Progenitor cell of endocrine pancreas (in vitro differentiated cells): ENCODE measurements at regions not wholly inside any gene's neighbourhood (a gene's known extent, or its start where the extent isn't known, plus 50 kb on each side); places are given as distances from the start of the nearest gene placed in this dataset.

ENCODE experiments used
- DNase-seq: peaks from one replicate; pipeline ENCODE4 v3.0.0; 2021; ENCODE audit warnings: low spot score; ENCODE audit not compliant: unreplicated experiment
- H3K27ac Mint-ChIP-seq: 2 replicates; pipeline ENCODE4 v1.8.0; 2021; ENCODE audit warnings: mild to moderate bottlenecking, moderate library complexity, mixed read lengths
- H3K27me3 Mint-ChIP-seq: 2 replicates; pipeline ENCODE4 v1.8.0; 2021; ENCODE audit warnings: mixed read lengths
- H3K36me3 Mint-ChIP-seq: 2 replicates; pipeline ENCODE4 v1.8.0; 2022; ENCODE audit warnings: mixed read lengths; ENCODE audit not compliant: insufficient read depth
- H3K4me1 Mint-ChIP-seq: 2 replicates; pipeline ENCODE4 v1.8.0; 2021; ENCODE audit warnings: low read depth, mixed read lengths
- H3K4me3 Mint-ChIP-seq: 2 replicates; pipeline ENCODE4 v1.8.0; 2021; ENCODE audit warnings: low read depth, mild to moderate bottlenecking, moderate library complexity, mixed read lengths
- H3K9me3 Mint-ChIP-seq: 2 replicates; pipeline ENCODE4 v1.8.0; 2021; ENCODE audit warnings: low read depth, mixed read lengths
- CTCF ChIP-seq: fragments of 200-600 bp; sonication (generic); IDR thresholded peaks from one replicate; pipeline ENCODE4 v1.5.0; 2021; ENCODE audit warnings: antibody characterized with exemption, mild to moderate bottlenecking; ENCODE audit not compliant: unreplicated experiment

GRCh38 chr18:22680944-22681343 is 252.2 kb upstream of the RBBP8 start:
- Mint-ChIP-seq H3K4me1 (peaks cover 2% of the 10 kb centered on the region), H3K36me3 (no peaks in the 10 kb centered on the region), H3K4me3 (no peak overlapping the region), H3K9me3 (peaks cover 2% of the 10 kb centered on the region), H3K27ac (no peak overlapping the region), H3K27me3 (peaks cover 8% of the 10 kb centered on the region)
- TF ChIP-seq CTCF = no peak
- DNase-seq = no peak

GRCh38 chr18:22681908-22682307 is 251.2 kb upstream of the RBBP8 start:
- H3K4me3 Mint-ChIP-seq = no peak overlapping the region
- DNase-seq = no peak
- TF ChIP-seq CTCF = no peak
- no peak overlapping the region for H3K27ac Mint-ChIP-seq
- peaks cover 5% of the 10 kb centered on the region for H3K9me3 Mint-ChIP-seq
- peaks cover 5% of the 10 kb centered on the region for H3K27me3 Mint-ChIP-seq
- peaks cover 2% of the 10 kb centered on the region for H3K4me1 Mint-ChIP-seq
- no peaks in the 10 kb centered on the region for H3K36me3 Mint-ChIP-seq

- peaks cover 2% of the 10 kb centered on the region for H3K36me3 Mint-ChIP-seq
- H3K9me3 Mint-ChIP-seq = peaks cover 10% of the 10 kb centered on the region
These were observed 250.4 kb upstream of the RBBP8 start for GRCh38 chr18:22682720-22683119.

GRCh38 chr18:22683196-22683676 is 249.9 kb upstream of the RBBP8 start:
- Mint-ChIP-seq H3K27ac (peak overlapping the region; percentile 58), H3K9me3 (peaks cover 11% of the 10 kb centered on the region), H3K4me3 (no peak overlapping the region), H3K27me3 (no peaks in the 10 kb centered on the region), H3K36me3 (peaks cover 2% of the 10 kb centered on the region), H3K4me1 (peaks cover 2% of the 10 kb centered on the region)
- TF ChIP-seq CTCF = no peak
- DNase-seq = no peak

More at GRCh38 chr18:22682720-22683119, 250.4 kb upstream of the RBBP8 start:
- H3K27ac Mint-ChIP-seq = no peak overlapping the region
- no peak for DNase-seq
- no peak for TF ChIP-seq CTCF
- H3K27me3 Mint-ChIP-seq = no peaks in the 10 kb centered on the region
- H3K4me3 Mint-ChIP-seq = no peak overlapping the region
- peaks cover 2% of the 10 kb centered on the region for H3K4me1 Mint-ChIP-seq

GRCh38 chr18:22683786-22684185 is 249.3 kb upstream of the RBBP8 start:
- no peak for DNase-seq
- Mint-ChIP-seq H3K4me3 (no peak overlapping the region), H3K9me3 (peaks cover 11% of the 10 kb centered on the region), H3K27me3 (no peaks in the 10 kb centered on the region), H3K4me1 (peaks cover 2% of the 10 kb centered on the region), H3K27ac (peak overlapping the region; percentile 31), H3K36me3 (peaks cover 2% of the 10 kb centered on the region)
- no peak for TF ChIP-seq CTCF
